GM20431 (cell line): ENCODE measurements at regions not wholly inside any gene's neighbourhood (a gene's known extent, or its start where the extent isn't known, plus 50 kb on each side); places are given as distances from the start of the nearest gene placed in this dataset.
"Not testable (repeated sequence)": the region's sequence is repeated elsewhere in the genome, so short reads cannot be mapped to it uniquely, and the experiment has no call there.

Source experiments
- in situ Hi-C: fragments of 300-500 bp; cut with MseI, MboI; formaldehyde crosslinking; loops from one replicate; pipeline ENCODE4 v1.15.0; 2020; ENCODE audit warnings: low sequenced_read_pairs; ENCODE audit not compliant: unreplicated experiment

DNA sequence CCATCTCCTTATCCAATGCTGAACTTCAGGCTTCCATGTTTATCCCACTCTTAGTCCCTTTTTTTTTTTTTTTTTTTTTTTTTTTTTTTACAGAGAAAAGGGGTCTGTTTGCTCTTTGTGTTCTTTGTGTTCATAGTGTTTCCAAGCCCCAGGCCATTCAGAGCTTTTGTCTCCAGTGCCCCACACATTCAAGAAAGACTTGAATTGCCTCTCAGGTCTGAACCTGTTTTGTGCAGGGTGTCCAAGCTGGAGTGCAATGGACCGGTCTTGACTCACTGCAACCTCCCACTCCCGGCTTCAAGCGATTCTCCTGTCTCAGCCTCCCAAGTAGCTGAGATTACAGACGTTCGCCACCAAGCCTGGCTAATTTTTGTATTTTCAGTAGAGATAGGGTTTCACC lies 191.2 kb downstream of the PALM2AKAP2 start:
- in situ Hi-C loops, result no loop called here

- in situ Hi-C loops, result no loop called here
Measured at GRCh38 chr9:109972026-109972882, 192.3 kb downstream of the PALM2AKAP2 start.

DNA sequence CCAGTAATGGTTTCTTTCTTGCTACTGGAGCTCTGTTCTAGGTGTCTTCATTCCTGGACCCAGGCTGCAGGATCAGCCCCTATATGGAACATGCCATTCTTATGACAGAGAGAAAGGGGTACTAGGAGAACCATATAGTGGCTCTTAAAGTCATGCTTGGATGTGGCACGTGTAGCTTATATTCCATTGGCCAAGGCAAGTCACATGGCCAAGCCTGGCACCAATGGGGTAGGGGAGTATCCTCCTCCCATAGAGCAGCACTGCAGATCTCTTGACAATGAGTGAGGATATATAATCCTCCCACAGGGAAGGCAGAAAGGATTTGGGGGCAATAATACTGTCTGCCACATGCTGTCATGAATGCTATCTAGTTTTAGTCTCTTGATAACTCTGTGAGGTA lies 193.3 kb downstream of the PALM2AKAP2 start:
- in situ Hi-C loops, result no loop called here

GRCh38 chr9:109974143-109974917 lies 194.3 kb downstream of the PALM2AKAP2 start:
- in situ Hi-C loops, result no loop called here

DNA sequence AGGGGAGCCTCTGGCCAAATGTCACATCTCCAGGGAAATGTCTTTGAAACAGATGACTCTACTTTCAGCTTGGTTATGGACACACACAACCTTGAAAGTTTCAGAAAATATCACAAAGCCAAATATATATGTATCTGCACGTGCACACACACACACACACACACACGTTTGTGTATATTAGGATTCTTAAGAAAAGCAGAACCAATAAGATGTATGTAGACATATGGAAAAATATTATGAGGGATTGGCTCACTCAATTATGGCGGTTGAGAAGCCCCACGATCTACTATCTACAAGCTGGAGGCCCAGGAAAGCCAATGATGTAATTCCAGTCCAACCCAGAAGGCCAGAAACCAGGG lies 194.9 kb downstream of the PALM2AKAP2 start:
- in situ Hi-C loops, result no loop called here

GRCh38 chr9:109975574-109976295 lies 195.7 kb downstream of the PALM2AKAP2 start:
- in situ Hi-C loops, result no loop called here

GRCh38 chr9:109976303-109976702 lies 196.3 kb downstream of the PALM2AKAP2 start:
- in situ Hi-C loops, result no loop called here

GRCh38 chr9:109977521-109977920 lies 197.5 kb downstream of the PALM2AKAP2 start:
- in situ Hi-C loops, result no loop called here

- in situ Hi-C loops, result no loop called here
Measured at GRCh38 chr9:109981091-109981490, 201.1 kb downstream of the PALM2AKAP2 start.

- in situ Hi-C loops, result no loop called here
Measured at GRCh38 chr9:109986521-109986991, 206.6 kb downstream of the PALM2AKAP2 start.

DNA sequence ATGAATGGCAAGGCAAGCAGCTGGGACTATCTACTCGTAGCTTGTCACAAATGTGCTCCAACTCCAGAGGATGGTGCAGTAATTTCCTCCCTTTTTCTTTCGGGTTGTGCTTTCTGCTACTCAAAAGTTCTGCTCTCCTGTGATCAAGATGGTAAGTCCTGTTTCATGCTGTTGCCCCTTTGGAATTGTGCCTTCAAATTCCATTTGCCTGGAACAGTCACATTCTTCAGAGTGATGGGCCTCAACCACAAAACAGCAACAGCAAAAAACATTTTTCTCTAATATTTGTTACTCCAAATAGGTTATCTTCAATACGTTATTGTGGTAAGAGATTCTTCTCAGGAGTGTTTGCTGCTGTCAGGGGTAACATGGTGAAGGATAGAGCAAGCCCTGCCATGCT lies 209.3 kb downstream of the PALM2AKAP2 start:
- in situ Hi-C loops, result no loop called here

GRCh38 chr9:109990541-109990940 lies 210.5 kb downstream of the PALM2AKAP2 start:
- in situ Hi-C loops, result no loop called here

GRCh38 chr9:109992293-109992692 lies 212.3 kb downstream of the PALM2AKAP2 start:
- in situ Hi-C loops, result no loop called here

DNA sequence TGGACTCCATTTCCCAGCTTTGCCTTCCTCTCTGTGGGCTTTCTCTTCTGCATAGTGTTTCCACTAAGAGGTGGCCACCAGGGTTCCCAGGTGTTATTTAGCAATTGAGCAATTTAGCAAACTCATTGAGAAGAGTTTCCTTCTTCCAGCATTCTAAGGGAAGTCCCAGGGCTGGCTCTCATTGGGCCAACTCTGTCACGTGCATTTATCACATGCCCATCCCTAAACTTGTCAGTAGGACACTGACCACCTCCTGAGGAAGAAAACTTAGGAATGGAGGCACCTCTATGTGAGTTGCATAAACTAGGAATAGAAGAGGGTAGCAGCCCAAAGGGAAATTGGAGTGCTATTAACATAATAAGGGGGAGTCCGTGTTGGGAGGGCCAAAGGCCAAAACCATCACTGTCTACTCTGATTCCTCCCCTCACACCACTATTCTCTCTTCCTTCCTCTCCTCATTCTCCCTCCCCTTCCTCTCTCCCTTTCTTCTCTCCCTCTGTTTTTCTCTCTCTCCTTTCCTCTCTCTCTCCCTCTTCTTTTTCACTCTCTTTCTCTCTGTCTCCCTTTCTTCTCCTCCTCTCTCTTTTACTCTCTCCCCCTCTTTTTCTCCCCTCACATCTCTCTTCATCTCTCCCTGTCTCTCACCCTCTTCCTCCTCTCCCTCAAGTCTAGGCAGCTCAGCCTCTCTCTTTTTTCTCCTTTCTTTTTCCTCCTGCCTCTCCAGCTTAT lies 213.4 kb downstream of the PALM2AKAP2 start:
- in situ Hi-C loops, result no loop called here

DNA sequence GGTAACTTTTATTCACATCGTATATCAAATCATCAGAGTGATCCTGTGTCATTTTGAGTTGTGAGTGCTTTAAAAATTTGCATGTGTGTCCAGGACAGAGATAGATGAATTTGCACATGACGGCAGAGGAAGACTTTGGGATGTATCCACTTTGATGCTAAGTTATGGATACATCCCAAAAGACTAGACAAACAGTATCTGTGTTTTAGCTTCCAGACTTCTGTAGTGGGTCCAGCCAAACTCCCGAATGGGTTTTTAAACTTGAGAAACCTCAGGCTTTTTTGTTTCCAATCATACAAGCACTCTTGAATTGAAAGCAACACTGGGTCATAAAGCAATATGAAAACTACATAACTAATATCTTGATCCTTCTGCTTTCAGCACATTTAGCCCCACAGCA lies 213.8 kb downstream of the C9orf152 start:
- in situ Hi-C loops, result no loop called here

GRCh38 chr9:109996936-109997580 lies 210.9 kb downstream of the C9orf152 start:
- in situ Hi-C loops, result no loop called here

GRCh38 chr9:109997682-109998081 lies 210.3 kb downstream of the C9orf152 start:
- in situ Hi-C loops, result no loop called here

DNA sequence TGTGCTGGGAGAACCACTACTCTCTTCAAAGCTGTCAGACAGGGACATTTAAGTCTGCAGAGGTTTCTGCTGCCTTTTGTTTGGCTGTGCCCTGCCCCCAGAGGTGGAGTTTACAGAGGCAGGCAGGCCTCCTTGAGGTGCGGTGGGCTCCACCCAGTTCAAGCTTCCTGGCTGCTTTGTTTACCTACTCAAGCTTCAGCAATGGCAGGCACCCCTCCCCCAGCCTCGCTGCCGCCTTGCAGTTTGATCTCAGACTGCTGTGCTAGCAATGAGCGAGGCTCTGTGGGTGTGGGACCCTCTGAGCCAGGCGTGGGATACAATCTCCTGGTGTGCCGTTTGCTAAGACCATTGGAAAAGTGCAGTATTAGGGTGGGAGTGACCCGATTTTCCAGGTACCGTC lies 202.4 kb downstream of the C9orf152 start:
- in situ Hi-C loops, result not testable (repeated sequence)

- in situ Hi-C loops, result no loop called here
Measured at GRCh38 chr9:110006657-110007056, 201.3 kb downstream of the C9orf152 start.
